ENCODE measurements at regions not wholly inside any gene's neighbourhood (a gene's known extent, or its start where the extent isn't known, plus 50 kb on each side); places are given as distances from the start of the nearest gene placed in this dataset.
"Not testable (repeated sequence)": the region's sequence is repeated elsewhere in the genome, so short reads cannot be mapped to it uniquely, and the experiment has no call there.

DNA sequence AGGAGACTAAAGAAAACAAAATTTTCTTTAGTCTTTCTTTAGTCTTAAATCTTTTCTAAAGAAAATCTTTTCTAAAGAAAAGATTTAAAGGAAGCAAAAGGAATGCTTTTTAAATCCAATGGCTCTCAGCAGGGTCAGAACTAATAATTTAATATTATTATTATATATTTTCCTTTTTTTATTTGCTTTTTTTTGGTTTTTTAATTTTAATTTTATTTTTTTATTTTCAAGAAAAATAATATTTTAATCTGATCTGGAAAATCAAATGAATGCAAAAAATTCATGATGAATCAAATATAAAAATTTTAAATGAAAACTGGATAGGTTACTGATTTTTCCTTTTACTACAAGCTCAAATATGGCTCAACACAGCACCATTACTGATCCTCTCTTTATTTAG is 70.7 kb upstream of the HECW1 start:
- no peak overlapping the region for H3K27ac ChIP-seq
- no peak for DNase-seq (ENCODE audit: low read depth, low spot score)

DNA sequence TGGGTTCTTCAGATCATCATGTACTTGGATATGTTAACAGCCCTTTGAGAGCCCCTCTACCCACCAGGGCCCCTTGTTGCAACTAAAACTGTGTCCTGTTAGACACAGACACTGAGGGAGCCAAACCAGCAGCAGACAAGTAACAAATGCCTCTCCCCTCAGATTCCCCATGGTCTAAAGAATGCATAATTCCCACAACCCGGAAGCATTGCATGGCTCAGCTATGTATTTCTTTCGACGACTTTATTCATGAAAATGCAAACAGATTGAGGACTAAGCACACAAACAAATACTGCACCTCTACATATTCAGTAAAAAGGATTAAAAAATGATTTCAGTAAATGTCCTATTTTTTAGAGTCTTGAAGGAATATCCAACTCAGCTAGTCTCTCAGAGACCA is 70.1 kb upstream of the HECW1 start:
- no peak overlapping the region for H3K27ac ChIP-seq
- DNase-seq (ENCODE audit: low read depth, low spot score) = no peak

DNA sequence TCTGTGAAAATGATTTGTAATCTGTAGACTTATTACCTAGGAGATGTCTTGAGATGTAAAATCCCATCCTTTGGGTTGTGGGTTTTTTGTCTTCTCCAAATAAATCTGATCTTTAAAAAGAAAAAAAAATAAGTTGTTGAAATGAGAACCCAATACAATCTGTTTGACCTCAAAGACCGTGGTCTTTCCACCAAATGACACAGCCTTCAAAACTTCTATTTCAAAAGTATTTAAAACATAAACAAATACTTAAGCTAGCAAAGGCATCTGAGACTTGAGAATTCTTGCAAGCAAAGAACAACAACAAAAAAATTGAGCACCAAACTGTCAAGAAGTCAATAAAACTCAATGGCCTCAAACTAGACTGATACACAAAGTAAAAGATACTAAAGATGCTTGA is 67.9 kb upstream of the HECW1 start:
- DNase-seq (ENCODE audit: low read depth, low spot score) = no peak
- H3K27ac ChIP-seq = no peak overlapping the region

DNA sequence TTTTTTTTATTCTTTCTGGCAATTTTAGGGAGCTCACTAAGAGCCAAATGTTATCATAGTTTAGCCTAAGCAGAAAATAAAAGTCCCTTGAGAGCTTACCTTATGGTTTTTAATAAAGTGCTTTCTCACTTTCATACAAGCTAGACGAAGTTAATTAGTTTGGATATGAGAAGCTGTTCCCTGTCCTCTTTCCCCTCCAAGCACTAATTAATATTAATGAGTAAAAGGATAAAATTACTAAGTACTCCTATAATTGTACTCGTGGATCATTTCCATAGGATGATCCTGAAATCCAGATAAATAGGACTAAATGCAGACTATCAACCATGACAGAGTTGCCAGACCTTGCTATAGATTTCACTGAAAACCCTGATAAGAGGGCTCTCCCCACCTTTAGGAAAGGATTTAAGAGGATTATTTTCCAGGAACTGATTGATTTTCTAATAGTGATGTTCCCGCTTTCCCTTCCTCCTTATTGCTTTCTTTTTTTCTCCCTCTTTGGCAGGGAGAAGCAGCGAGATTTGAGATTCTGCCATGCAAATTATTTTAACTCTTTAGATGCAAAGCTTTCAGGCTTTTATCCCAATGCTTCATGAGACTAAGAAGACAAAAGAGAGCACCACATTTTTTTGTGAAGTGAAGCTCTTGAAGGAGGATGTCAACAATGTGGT is 58.3 kb upstream of the HECW1 start:
- no peak overlapping the region for H3K27ac ChIP-seq
- no peak for DNase-seq (ENCODE audit: low read depth, low spot score)

DNA sequence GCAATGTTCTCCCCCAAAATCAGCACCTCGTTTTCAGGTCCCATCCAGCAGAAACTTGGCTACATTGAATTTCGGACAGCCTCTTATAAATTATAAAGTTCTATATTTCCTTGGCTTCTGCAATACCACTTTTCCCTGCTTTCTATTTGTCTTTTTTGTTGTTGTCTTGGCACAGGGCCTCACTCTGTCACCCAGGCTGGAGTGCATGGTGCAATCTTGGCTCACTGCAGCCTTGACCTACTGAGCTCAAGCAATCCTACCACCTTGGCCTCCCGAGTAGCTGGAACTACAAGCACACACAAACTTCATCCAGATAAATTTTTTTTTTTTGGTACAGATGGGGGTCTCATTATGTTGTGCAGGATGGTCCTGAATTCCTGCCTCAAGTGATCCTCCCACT is 55.3 kb upstream of the HECW1 start:
- H3K27ac ChIP-seq = no peak overlapping the region
- DNase-seq (ENCODE audit: low read depth, low spot score) = no peak

DNA sequence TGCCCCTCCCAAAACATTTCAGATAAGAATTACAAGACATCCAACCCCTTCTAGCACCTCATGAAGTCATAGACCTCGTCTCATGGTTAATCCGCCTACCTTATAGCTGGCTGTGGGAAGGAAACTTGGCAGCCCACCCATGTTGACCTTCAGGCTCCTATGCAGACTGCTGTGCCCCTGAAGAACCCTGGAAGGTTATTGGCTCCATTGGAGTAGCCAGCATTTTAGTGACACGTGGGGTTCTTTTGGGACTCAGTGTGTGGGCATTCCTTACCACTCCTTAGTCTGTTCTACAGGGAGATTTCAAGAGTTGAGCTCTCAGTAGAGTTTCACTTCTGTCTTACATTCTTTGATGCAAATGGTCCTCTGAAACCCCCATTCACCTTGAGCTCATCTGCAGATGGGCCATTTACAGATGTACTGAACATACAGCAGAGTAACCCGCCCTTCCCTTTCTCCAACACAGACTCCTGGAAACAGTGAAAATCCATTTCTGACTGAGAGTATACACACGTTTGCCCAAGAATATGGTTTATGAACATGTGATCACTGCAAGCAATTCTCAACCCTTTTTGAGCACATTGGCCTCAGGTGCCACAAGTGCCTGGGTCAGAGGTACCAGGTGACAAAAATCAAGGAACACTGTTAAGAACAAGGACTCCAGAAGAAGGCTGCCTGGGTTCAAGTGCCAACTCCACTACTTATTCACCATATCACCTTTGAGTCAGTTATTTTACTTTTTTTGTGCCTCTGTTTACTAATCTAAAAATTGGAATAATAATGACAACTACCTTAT is 54.0 kb upstream of the HECW1 start:
- H3K27ac ChIP-seq = no peak overlapping the region
- DNase-seq (ENCODE audit: low read depth, low spot score) = no peak

DNA sequence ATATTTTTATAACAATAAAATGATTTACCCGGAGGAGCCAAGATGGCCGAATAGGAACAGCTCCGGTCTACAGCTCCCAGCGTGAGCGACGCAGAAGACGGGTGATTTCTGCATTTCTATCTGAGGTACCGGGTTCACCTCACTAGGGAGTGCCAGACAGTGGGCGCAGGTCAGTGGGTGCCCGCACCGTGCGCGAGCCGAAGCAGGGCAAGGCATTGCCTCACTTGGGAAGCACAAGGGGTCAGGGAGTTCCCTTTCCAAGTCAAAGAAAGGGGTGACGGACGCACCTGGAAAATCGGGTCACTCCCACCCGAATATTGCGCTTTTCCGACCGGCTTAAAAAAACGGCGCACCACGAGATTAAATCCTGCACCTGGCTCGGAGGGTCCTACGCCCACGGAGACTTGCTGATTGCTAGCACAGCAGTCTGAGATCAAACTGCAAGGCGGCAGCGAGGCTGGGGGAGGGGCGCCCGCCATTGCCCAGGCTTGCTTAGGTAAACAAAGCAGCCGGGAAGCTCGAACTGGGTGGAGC is 53.3 kb upstream of the HECW1 start:
- not testable (repeated sequence) for DNase-seq (ENCODE audit: low read depth, low spot score); H3K27ac ChIP-seq
